IMR-90 (cell line): ENCODE measurements at regions not wholly inside any gene's neighbourhood (a gene's known extent, or its start where the extent isn't known, plus 50 kb on each side); places are given as distances from the start of the nearest gene placed in this dataset.

Source experiments
- ATAC-seq: fragments of 200-7000 bp; cut with Tn5 transposase; 2 replicates; pipeline ENCODE4 v1.9.1; 2020; ENCODE audit warnings: low read depth, mild to moderate bottlenecking, moderate library complexity
- BruUV-seq: library from RNA; stranded (reverse); fragments of 400-500 nt; replicated peaks from 2 replicates; lab custom pipeline; 2021; lab: Mats Ljungman, UMichigan
- CTCF ChIA-PET: fragments of 300-600 bp; formaldehyde crosslinking; extraction: SDS; loops from one replicate; lab custom pipeline; 2021; ENCODE audit warnings: antibody characterized with exemption; lab: Yijun Ruan, JAX
- POLR2A ChIA-PET: fragments of 300-600 bp; sonication (Branson Sonifier 250); formaldehyde crosslinking; loops from one replicate; lab custom pipeline; 2022; ENCODE audit warnings: antibody characterized with exemption; ENCODE audit not compliant: unreplicated experiment; lab: Charles Lee
- DNase-seq: peaks from one replicate; pipeline ENCODE4 v3.0.0; 2013
- H2AFZ ChIP-seq: replicated peaks from 2 replicates; pipeline ENCODE3; 2013; ENCODE audit warnings: low read length, mild to moderate bottlenecking; ENCODE audit not compliant: poor library complexity
- H2AK5ac ChIP-seq: 2 replicates; pipeline ENCODE4 v1.6.1; 2013; ENCODE audit warnings: low read depth, low read length, inconsistent platforms
- H2AK9ac ChIP-seq: replicated peaks from 2 replicates; pipeline ENCODE3; 2013; ENCODE audit warnings: mild to moderate bottlenecking, low read depth, low read length, moderate library complexity; ENCODE audit not compliant: poor library complexity
- H2BK120ac ChIP-seq: 2 replicates; pipeline ENCODE4 v1.6.1; 2013; ENCODE audit warnings: low read depth, low read length, inconsistent platforms
- H2BK15ac ChIP-seq: 3 replicates; pipeline ENCODE4 v1.6.1; 2013; ENCODE audit warnings: low read depth, low read length, inconsistent platforms
- H2BK20ac ChIP-seq: 2 replicates; pipeline ENCODE4 v1.6.1; 2013; ENCODE audit warnings: low read depth, mild to moderate bottlenecking, inconsistent platforms, low read length, moderate library complexity
- H2BK5ac ChIP-seq: 2 replicates; pipeline ENCODE4 v1.6.1; 2013; ENCODE audit warnings: mild to moderate bottlenecking, low read depth, low read length, inconsistent platforms; ENCODE audit not compliant: poor library complexity, severe bottlenecking
- H3K14ac ChIP-seq: replicated peaks from 2 replicates; pipeline ENCODE4 v1.6.1; 2013; ENCODE audit warnings: low read depth, low read length, inconsistent platforms
- H3K18ac ChIP-seq: 2 replicates; pipeline ENCODE4 v1.6.1; 2013; ENCODE audit warnings: low read depth, low read length, control low read depth
- H3K23ac ChIP-seq: 2 replicates; pipeline ENCODE4 v1.6.1; 2013; ENCODE audit warnings: low read depth, low read length, inconsistent platforms
- H3K27ac ChIP-seq: 2 replicates; pipeline ENCODE4 v1.5.1; 2013; ENCODE audit warnings: mild to moderate bottlenecking, control low read depth, low read length; ENCODE audit not compliant: insufficient read depth
- H3K27me3 ChIP-seq: 2 replicates; pipeline ENCODE4 v1.6.1; 2013; ENCODE audit warnings: low read length; ENCODE audit not compliant: control insufficient read depth, insufficient read depth
- H3K36me3 ChIP-seq: 2 replicates; pipeline ENCODE4 v1.6.1; 2013; ENCODE audit warnings: low read length, mixed read lengths; ENCODE audit not compliant: control insufficient read depth, insufficient read depth
- H3K4ac ChIP-seq: 2 replicates; pipeline ENCODE4 v1.6.1; 2013; ENCODE audit warnings: low read depth, low read length, inconsistent platforms
- H3K4me1 ChIP-seq: 2 replicates; pipeline ENCODE4 v1.6.1; 2013; ENCODE audit warnings: low read length, mixed read lengths; ENCODE audit not compliant: control insufficient read depth, insufficient read depth
- H3K4me2 ChIP-seq: 2 replicates; pipeline ENCODE4 v1.6.1; 2013; ENCODE audit warnings: low read depth, mild to moderate bottlenecking, control low read depth, low read length, moderate library complexity
- H3K4me3 ChIP-seq: 2 replicates; pipeline ENCODE4 v1.5.1; 2013; ENCODE audit warnings: low read depth, mild to moderate bottlenecking, control low read depth, low read length, moderate library complexity; ENCODE audit not compliant: insufficient read depth
- H3K56ac ChIP-seq: 2 replicates; pipeline ENCODE4 v1.6.1; 2013; ENCODE audit warnings: low read length, inconsistent platforms; ENCODE audit not compliant: insufficient read depth; ENCODE audit errors: extremely low read depth
- H3K79me1 ChIP-seq, 2 experiments: 2 replicates each; pipeline ENCODE4 v1.6.1; 2013; ENCODE audit warnings: low read length in 2 of 2, inconsistent platforms in 1 of 2, low read depth in 1 of 2
- H3K9ac ChIP-seq: 2 replicates; pipeline ENCODE4 v1.6.1; 2013; ENCODE audit warnings: low read depth, low read length, control low read depth
- H3K9me1 ChIP-seq: 2 replicates; pipeline ENCODE4 v1.6.1; 2013; ENCODE audit warnings: low read length, inconsistent platforms; ENCODE audit not compliant: insufficient read depth
- H3K9me3 ChIP-seq: 2 replicates; pipeline ENCODE4 v1.6.1; 2013; ENCODE audit warnings: low read length; ENCODE audit not compliant: control insufficient read depth, insufficient read depth
- H4K20me1 ChIP-seq: 2 replicates; pipeline ENCODE4 v1.6.1; 2013; ENCODE audit warnings: low read length, inconsistent platforms; ENCODE audit not compliant: insufficient read depth
- H4K5ac ChIP-seq: 2 replicates; pipeline ENCODE4 v1.6.1; 2013; ENCODE audit warnings: mild to moderate bottlenecking, low read depth, low read length, control low read depth
- H4K8ac ChIP-seq, 2 experiments: 2 replicates each; pipeline ENCODE4 v1.6.1; 2013; ENCODE audit warnings: low read depth in 2 of 2, low read length in 2 of 2, control low read depth in 1 of 2, inconsistent platforms in 1 of 2
- H4K91ac ChIP-seq: 2 replicates; pipeline ENCODE4 v1.6.1; 2013; ENCODE audit warnings: low read depth, low read length, inconsistent platforms; ENCODE audit not compliant: insufficient read depth
- BHLHE40 ChIP-seq: fragments of 150-350 bp; IDR thresholded peaks from 2 replicates; pipeline ENCODE4 v1.6.1; 2016; ENCODE audit warnings: mild to moderate bottlenecking, low read depth, low read length
- CEBPB ChIP-seq: IDR thresholded peaks from 2 replicates; pipeline ENCODE4 v1.6.1; 2012; ENCODE audit warnings: low read depth, low read length, improper control_type of control experiment
- CHD1 ChIP-seq: IDR thresholded peaks from 2 replicates; pipeline ENCODE4 v1.6.1; 2012; ENCODE audit warnings: low read depth, low read length, improper control_type of control experiment
- ELK1 ChIP-seq: fragments of 150-350 bp; IDR thresholded peaks from 2 replicates; pipeline ENCODE4 v1.6.1; 2016; ENCODE audit warnings: low read depth, mild to moderate bottlenecking, low read length, moderate library complexity, borderline replicate concordance
- FOS ChIP-seq: fragments of 150-350 bp; IDR thresholded peaks from 2 replicates; pipeline ENCODE4 v1.6.1; 2016; ENCODE audit warnings: low read depth, low read length
- MAFK ChIP-seq: IDR thresholded peaks from 2 replicates; pipeline ENCODE4 v1.6.1; 2012; ENCODE audit warnings: low read depth, low read length, improper control_type of control experiment
- MAZ ChIP-seq: IDR thresholded peaks from 2 replicates; pipeline ENCODE4 v1.6.1; 2012; ENCODE audit warnings: low read depth, mild to moderate bottlenecking, low read length, improper control_type of control experiment, moderate library complexity, borderline replicate concordance
- MXI1 ChIP-seq: IDR thresholded peaks from 2 replicates; pipeline ENCODE4 v1.6.1; 2012; ENCODE audit warnings: low read depth, mild to moderate bottlenecking, low read length, moderate library complexity, borderline replicate concordance
- NFE2L2 ChIP-seq: fragments of 150-350 bp; IDR thresholded peaks from 2 replicates; pipeline ENCODE4 v1.6.1; 2016; ENCODE audit warnings: low read depth, mild to moderate bottlenecking, low read length
- POLR2A ChIP-seq: IDR thresholded peaks from 2 replicates; pipeline ENCODE4 v1.6.1; 2012; ENCODE audit warnings: mild to moderate bottlenecking, low read depth, low read length
- RAD21 ChIP-seq: IDR thresholded peaks from 2 replicates; pipeline ENCODE4 v1.6.1; 2012; ENCODE audit warnings: low read length, improper control_type of control experiment
- RCOR1 ChIP-seq: IDR thresholded peaks from 2 replicates; pipeline ENCODE4 v1.6.1; 2012; ENCODE audit warnings: mild to moderate bottlenecking, low read length, improper control_type of control experiment; ENCODE audit not compliant: insufficient replicate concordance
- RFX5 ChIP-seq: IDR thresholded peaks from 2 replicates; pipeline ENCODE4 v1.8.0; 2012; ENCODE audit warnings: low read depth, mild to moderate bottlenecking, low read length, moderate library complexity
- SMC3 ChIP-seq: fragments of 150-350 bp; IDR thresholded peaks from 2 replicates; pipeline ENCODE4 v1.6.1; 2016; ENCODE audit warnings: low read depth, mild to moderate bottlenecking, antibody characterized with exemption, low read length, moderate library complexity
- WGBS, 2 experiments: methylation state at CpG; one replicate each; pipeline versions ENCODE4 v1.1.5 to v1.1.7; 2013; ENCODE audit warnings: missing lambda C conversion rate in 2 of 2; ENCODE audit not compliant: insufficient read length in 1 of 2; ENCODE audit errors: extremely low coverage in 2 of 2; 5-methylcytosine and 5-hydroxymethylcytosine counted together
- dilution Hi-C: fragments of 300-500 bp; cut with HindIII; formaldehyde crosslinking; loops from one replicate; pipeline ENCODE4 v1.14.3; 2018; ENCODE audit warnings: low sequenced_read_pairs; ENCODE audit not compliant: unreplicated experiment
- in situ Hi-C: fragments of 300-500 bp; cut with MboI; formaldehyde crosslinking; loops from 3 replicates; pipeline ENCODE4 v1.14.3; 2019; ENCODE audit warnings: low sequenced_read_pairs, inconsistent platforms, mixed read lengths
- intact Hi-C: fragments of 100-400 bp; cut with micrococcal nuclease; formaldehyde crosslinking; loops from 2 replicates; pipeline ENCODE4 v1.10.0; 2022
- TF ChIP-seq, protein P1 (sequence below): conservative IDR thresholded peaks from 2 replicates; pipeline ENCODE4 v1.5.1; 2012; ENCODE audit warnings: mild to moderate bottlenecking, low read depth, low read length, improper control_type of control experiment
- TF ChIP-seq, protein P2 (sequence below): fragments of 150-350 bp; IDR thresholded peaks from 2 replicates; pipeline ENCODE4 v1.6.1; 2017; ENCODE audit warnings: mild to moderate bottlenecking, antibody characterized with exemption, low read length, low read depth

- POLR2A ChIA-PET = no interaction called here
- intact Hi-C loops = no loop called here
- H3K4ac ChIP-seq = no peak overlapping the region
Measured at GRCh38 chr2:217740178-217740577, 262.6 kb downstream of the TNS1 start.

More at GRCh38 chr2:217740178-217740577, 262.6 kb downstream of the TNS1 start:
- Histone ChIP-seq H3K14ac (no peak overlapping the region), H3K18ac (no peak overlapping the region), H3K4me2 (no peak overlapping the region), H2BK15ac (no peak overlapping the region), H2BK5ac (no peak overlapping the region), H3K9ac (no peak overlapping the region), H3K4me3 (no peak overlapping the region), H3K27ac (no peak overlapping the region), H4K8ac (no peak overlapping the region), H3K56ac (no peak overlapping the region), H3K9me1 (peaks cover 4% of the 10 kb centered on the region; the same call in 1 of the 2 replicates), H3K36me3 (no peaks in the 10 kb centered on the region), H3K27me3 (no peaks in the 10 kb centered on the region), H3K9me3 (peaks cover under 1% of the 10 kb centered on the region; the same call in 1 of the 2 replicates), H4K20me1 (no peaks in the 10 kb centered on the region), H4K5ac (no peak overlapping the region), H2AFZ (no peak overlapping the region), H3K79me1 (no peaks in the 10 kb centered on the region), H2AK9ac (no peak overlapping the region), H2BK20ac (no peak overlapping the region), H2BK120ac (no peak overlapping the region), H2AK5ac (no peak overlapping the region), H3K4me1 (peaks cover 3% of the 10 kb centered on the region; the same call in 1 of the 2 replicates), H4K91ac (no peak overlapping the region), H3K23ac (no peak overlapping the region)
- dilution Hi-C loops = no loop called here
- no TSS peak for BruUV-seq
- in situ Hi-C loops = no loop called here
- DNase-seq (peak; percentile 45), ATAC-seq (peak; percentile 35; the same call in 1 of the 2 replicates)
- TF ChIP-seq CHD1 (no peak), CEBPB (no peak), ELK1 (no peak), RAD21 (no peak), MAFK (no peak), FOS (no peak), BHLHE40 (no peak), SMC3 (no peak), NFE2L2 (no peak), RCOR1 (no peak), MXI1 (no peak), POLR2A (no peak), RFX5 (no peak), MAZ (no peak)
- TF ChIP-seq, protein P1, sequence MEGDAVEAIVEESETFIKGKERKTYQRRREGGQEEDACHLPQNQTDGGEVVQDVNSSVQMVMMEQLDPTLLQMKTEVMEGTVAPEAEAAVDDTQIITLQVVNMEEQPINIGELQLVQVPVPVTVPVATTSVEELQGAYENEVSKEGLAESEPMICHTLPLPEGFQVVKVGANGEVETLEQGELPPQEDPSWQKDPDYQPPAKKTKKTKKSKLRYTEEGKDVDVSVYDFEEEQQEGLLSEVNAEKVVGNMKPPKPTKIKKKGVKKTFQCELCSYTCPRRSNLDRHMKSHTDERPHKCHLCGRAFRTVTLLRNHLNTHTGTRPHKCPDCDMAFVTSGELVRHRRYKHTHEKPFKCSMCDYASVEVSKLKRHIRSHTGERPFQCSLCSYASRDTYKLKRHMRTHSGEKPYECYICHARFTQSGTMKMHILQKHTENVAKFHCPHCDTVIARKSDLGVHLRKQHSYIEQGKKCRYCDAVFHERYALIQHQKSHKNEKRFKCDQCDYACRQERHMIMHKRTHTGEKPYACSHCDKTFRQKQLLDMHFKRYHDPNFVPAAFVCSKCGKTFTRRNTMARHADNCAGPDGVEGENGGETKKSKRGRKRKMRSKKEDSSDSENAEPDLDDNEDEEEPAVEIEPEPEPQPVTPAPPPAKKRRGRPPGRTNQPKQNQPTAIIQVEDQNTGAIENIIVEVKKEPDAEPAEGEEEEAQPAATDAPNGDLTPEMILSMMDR = no peak
- TF ChIP-seq, protein P2, sequence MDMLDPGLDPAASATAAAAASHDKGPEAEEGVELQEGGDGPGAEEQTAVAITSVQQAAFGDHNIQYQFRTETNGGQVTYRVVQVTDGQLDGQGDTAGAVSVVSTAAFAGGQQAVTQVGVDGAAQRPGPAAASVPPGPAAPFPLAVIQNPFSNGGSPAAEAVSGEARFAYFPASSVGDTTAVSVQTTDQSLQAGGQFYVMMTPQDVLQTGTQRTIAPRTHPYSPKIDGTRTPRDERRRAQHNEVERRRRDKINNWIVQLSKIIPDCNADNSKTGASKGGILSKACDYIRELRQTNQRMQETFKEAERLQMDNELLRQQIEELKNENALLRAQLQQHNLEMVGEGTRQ = no peak
- WGBS, 2 experiments = 100% methylated on average over 1 of the region's 4 CpGs; no CpG with 5 or more reads in 1 of the 2 experiments
- CTCF ChIA-PET = no interaction called here
